ENCODE measurements at regions not wholly inside any gene's neighbourhood (a gene's known extent, or its start where the extent isn't known, plus 50 kb on each side); places are given as distances from the start of the nearest gene placed in this dataset.

GRCh38 chr2:128731994-128732650 lies 413.5 kb upstream of the HS6ST1 start:
- Histone ChIP-seq H3K4me1 (replicated peaks; ENCODE audit: insufficient read depth) (no peaks in the 10 kb centered on the region), H2AFZ (no peak overlapping the region), H3F3A (ENCODE audit: insufficient read depth, low read depth) (no peaks in the 10 kb centered on the region), H3K27me3 (ENCODE audit: insufficient read depth, low read depth) (peaks cover 21% of the 10 kb centered on the region; the same call in 1 of the 2 replicates), H3K9me3 (ENCODE audit: insufficient read depth, low read depth) (no peaks in the 10 kb centered on the region), H3K27ac (no peak overlapping the region), H3K79me2 (ENCODE audit: low read depth) (no peaks in the 10 kb centered on the region), H3K36me3 (ENCODE audit: low read depth) (no peaks in the 10 kb centered on the region), H3K9me2 (ENCODE audit: insufficient read depth) (no peaks in the 10 kb centered on the region), H4K20me1 (ENCODE audit: insufficient read depth) (no peaks in the 10 kb centered on the region), H3K4me2 (no peak overlapping the region), H3K4me3 (no peak overlapping the region)
- ChIA-PET POLR2A (ENCODE audit: unreplicated experiment) (no interaction called here), CTCF (no interaction called here)
- DNase-seq = no peak
- intact Hi-C loops (cut with micrococcal nuclease; ENCODE audit: unreplicated experiment) = no loop called here
- TF ChIP-seq CTCF (conservative IDR thresholded peaks at IDR 0.05) = no peak
- no peak for TF ChIP-seq EZH2 (IDR thresholded peaks at IDR 0.05; ENCODE audit: low read depth)
- no TSS peak for BruUV-seq (replicated peaks)

- no peaks in the 10 kb centered on the region for H4K20me1 ChIP-seq (ENCODE audit: insufficient read depth)
- intact Hi-C loops (cut with micrococcal nuclease; ENCODE audit: unreplicated experiment) = no loop called here
- TF ChIP-seq CTCF (conservative IDR thresholded peaks at IDR 0.05) = no peak
- TF ChIP-seq EZH2 (IDR thresholded peaks at IDR 0.05; ENCODE audit: low read depth) = no peak
- H3K36me3 ChIP-seq (ENCODE audit: low read depth) = no peaks in the 10 kb centered on the region
- no peak for DNase-seq
- peaks cover 21% of the 10 kb centered on the region; the same call in 1 of the 2 replicates for H3K27me3 ChIP-seq (ENCODE audit: insufficient read depth, low read depth)
- no peak overlapping the region for H3K4me2 ChIP-seq
- BruUV-seq (replicated peaks) = no TSS peak
- H3K9me2 ChIP-seq (ENCODE audit: insufficient read depth) = no peaks in the 10 kb centered on the region
- H3F3A ChIP-seq (ENCODE audit: insufficient read depth, low read depth) = no peaks in the 10 kb centered on the region
- no peak overlapping the region for H2AFZ ChIP-seq
- no peaks in the 10 kb centered on the region for H3K79me2 ChIP-seq (ENCODE audit: low read depth)
- ChIA-PET CTCF (no interaction called here), POLR2A (ENCODE audit: unreplicated experiment) (no interaction called here)
- no peaks in the 10 kb centered on the region for H3K4me1 ChIP-seq (replicated peaks; ENCODE audit: insufficient read depth)
- no peaks in the 10 kb centered on the region for H3K9me3 ChIP-seq (ENCODE audit: insufficient read depth, low read depth)
- no peak overlapping the region for H3K4me3 ChIP-seq
- no peak overlapping the region for H3K27ac ChIP-seq
Measured at GRCh38 chr2:128732976-128733431, 414.3 kb upstream of the HS6ST1 start.

GRCh38 chr2:128733450-128733849 lies 414.8 kb upstream of the HS6ST1 start:
- Histone ChIP-seq H3K4me3 (no peak overlapping the region), H3K27ac (no peak overlapping the region), H4K20me1 (ENCODE audit: insufficient read depth) (no peaks in the 10 kb centered on the region), H3F3A (ENCODE audit: insufficient read depth, low read depth) (no peaks in the 10 kb centered on the region), H3K4me1 (replicated peaks; ENCODE audit: insufficient read depth) (no peaks in the 10 kb centered on the region), H3K79me2 (ENCODE audit: low read depth) (no peaks in the 10 kb centered on the region), H3K27me3 (ENCODE audit: insufficient read depth, low read depth) (peaks cover 21% of the 10 kb centered on the region; the same call in 1 of the 2 replicates), H3K36me3 (ENCODE audit: low read depth) (no peaks in the 10 kb centered on the region), H2AFZ (no peak overlapping the region), H3K9me3 (ENCODE audit: insufficient read depth, low read depth) (no peaks in the 10 kb centered on the region), H3K4me2 (no peak overlapping the region), H3K9me2 (ENCODE audit: insufficient read depth) (no peaks in the 10 kb centered on the region)
- no peak for DNase-seq
- CTCF ChIA-PET = no interaction called here
- no peak for TF ChIP-seq EZH2 (IDR thresholded peaks at IDR 0.05; ENCODE audit: low read depth)
- no peak for TF ChIP-seq CTCF (conservative IDR thresholded peaks at IDR 0.05)
- intact Hi-C loops (cut with micrococcal nuclease; ENCODE audit: unreplicated experiment) = no loop called here
- no TSS peak for BruUV-seq (replicated peaks)
- POLR2A ChIA-PET (ENCODE audit: unreplicated experiment) = no interaction called here
